ENCODE measurements at regions not wholly inside any gene's neighbourhood (a gene's known extent, or its start where the extent isn't known, plus 50 kb on each side); places are given as distances from the start of the nearest gene placed in this dataset.

DNA sequence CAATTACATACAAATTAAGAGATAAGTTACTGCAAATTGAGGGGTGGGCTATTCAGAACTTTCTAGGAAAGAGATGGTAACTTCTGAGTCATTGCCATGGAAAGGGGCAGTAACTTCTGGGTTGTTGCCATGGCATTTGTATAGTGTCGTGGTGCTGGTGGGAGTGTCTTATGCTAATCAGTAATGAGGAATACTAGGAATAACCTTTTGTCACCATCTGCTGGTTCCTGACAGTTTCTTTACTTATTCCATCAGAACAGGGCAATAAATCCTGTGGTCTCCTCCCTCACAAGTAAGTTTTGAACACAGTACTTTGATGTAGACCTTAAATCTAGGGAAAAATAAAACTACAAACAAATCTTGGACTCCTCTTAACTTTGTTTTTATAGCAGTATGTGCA, 435.4 kb downstream of the BCL11A start:
- Mint-ChIP-seq H3K4me3 (no peak overlapping the region), H3K9me3 (peaks cover 47% of the 10 kb centered on the region)
- TF ChIP-seq, protein P1, sequence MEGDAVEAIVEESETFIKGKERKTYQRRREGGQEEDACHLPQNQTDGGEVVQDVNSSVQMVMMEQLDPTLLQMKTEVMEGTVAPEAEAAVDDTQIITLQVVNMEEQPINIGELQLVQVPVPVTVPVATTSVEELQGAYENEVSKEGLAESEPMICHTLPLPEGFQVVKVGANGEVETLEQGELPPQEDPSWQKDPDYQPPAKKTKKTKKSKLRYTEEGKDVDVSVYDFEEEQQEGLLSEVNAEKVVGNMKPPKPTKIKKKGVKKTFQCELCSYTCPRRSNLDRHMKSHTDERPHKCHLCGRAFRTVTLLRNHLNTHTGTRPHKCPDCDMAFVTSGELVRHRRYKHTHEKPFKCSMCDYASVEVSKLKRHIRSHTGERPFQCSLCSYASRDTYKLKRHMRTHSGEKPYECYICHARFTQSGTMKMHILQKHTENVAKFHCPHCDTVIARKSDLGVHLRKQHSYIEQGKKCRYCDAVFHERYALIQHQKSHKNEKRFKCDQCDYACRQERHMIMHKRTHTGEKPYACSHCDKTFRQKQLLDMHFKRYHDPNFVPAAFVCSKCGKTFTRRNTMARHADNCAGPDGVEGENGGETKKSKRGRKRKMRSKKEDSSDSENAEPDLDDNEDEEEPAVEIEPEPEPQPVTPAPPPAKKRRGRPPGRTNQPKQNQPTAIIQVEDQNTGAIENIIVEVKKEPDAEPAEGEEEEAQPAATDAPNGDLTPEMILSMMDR (IDR thresholded peaks at IDR 0.05) = no peak

DNA sequence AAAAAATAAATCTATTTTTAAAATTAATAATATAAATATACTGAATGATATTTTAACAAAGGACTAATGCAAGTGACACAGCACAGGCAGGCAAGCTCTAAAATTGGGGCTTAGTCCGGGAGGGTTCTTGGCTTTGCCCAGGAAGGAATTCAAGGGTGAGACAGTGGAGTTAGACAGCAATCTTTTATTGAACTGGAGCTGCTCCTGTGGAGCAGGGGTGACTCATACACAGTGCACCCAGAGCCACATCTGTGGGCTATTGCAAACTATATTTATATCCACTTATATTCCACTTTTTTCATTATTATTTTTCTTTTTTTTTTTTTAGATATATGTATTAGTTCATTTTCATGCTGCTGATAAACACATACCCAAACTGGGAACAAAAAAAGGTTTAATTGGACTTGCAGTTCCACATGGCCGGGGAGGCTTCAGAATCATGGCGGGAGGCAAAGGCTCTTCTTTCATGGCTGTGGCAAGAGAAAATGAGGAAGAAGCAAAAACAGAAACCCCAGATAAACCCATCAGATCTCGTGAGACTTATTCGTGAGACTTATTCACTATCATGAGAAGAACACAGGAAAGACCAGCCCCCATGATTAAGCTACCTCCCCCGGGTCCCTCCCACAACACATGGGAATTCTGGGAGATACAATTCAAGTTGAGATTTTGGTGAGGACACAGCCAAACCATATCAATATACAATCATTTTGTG, 437.1 kb downstream of the BCL11A start:
- peaks cover 42% of the 10 kb centered on the region for H3K9me3 Mint-ChIP-seq

More for the DNA sequence above, 435.4 kb downstream of the BCL11A start:
- Mint-ChIP-seq H3K27me3 (ENCODE audit: insufficient read depth) (peaks cover 1% of the 10 kb centered on the region), H3K36me3 (ENCODE audit: low read depth) (no peaks in the 10 kb centered on the region), H3K27ac (no peak overlapping the region), H3K4me1 (ENCODE audit: low read depth) (no peaks in the 10 kb centered on the region)
- DNase-seq = no peak

DNA sequence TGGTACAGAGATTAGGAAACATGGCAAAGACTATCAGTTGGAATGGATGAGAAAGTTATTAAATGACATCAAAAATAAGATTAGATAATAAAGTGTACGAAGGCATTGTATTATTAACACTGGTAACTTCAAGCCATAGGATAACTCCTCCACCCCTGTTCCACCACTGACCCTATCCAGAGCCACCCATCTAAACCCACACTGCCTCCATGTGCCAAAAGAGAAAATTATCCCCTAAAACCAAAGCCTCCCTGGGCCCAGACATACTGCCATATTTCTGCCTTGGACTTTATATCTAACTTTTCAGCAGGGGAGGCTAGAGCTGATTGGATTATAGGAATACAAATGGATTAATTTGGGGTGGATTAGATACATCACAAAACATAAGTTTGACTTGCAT, 443.7 kb downstream of the BCL11A start:
- no peak for DNase-seq
- Mint-ChIP-seq H3K27ac (no peak overlapping the region), H3K4me3 (no peak overlapping the region), H3K36me3 (ENCODE audit: low read depth) (0 out of 2 replicates have a peak, but pooled peaks cover 4% of the 10 kb centered on the region), H3K4me1 (ENCODE audit: low read depth) (no peaks in the 10 kb centered on the region), H3K9me3 (peaks cover 26% of the 10 kb centered on the region), H3K27me3 (ENCODE audit: insufficient read depth) (no peaks in the 10 kb centered on the region; the same call in 1 of the 2 replicates)
- TF ChIP-seq, protein P1 (IDR thresholded peaks at IDR 0.05) = no peak

More for the DNA sequence above, 437.1 kb downstream of the BCL11A start:
- TF ChIP-seq, protein P1 (IDR thresholded peaks at IDR 0.05) = no peak
- DNase-seq = no peak
- Mint-ChIP-seq H3K27me3 (ENCODE audit: insufficient read depth) (no peaks in the 10 kb centered on the region; the same call in 1 of the 2 replicates), H3K36me3 (ENCODE audit: low read depth) (no peaks in the 10 kb centered on the region), H3K4me3 (no peak overlapping the region), H3K4me1 (ENCODE audit: low read depth) (no peaks in the 10 kb centered on the region), H3K27ac (no peak overlapping the region)

DNA sequence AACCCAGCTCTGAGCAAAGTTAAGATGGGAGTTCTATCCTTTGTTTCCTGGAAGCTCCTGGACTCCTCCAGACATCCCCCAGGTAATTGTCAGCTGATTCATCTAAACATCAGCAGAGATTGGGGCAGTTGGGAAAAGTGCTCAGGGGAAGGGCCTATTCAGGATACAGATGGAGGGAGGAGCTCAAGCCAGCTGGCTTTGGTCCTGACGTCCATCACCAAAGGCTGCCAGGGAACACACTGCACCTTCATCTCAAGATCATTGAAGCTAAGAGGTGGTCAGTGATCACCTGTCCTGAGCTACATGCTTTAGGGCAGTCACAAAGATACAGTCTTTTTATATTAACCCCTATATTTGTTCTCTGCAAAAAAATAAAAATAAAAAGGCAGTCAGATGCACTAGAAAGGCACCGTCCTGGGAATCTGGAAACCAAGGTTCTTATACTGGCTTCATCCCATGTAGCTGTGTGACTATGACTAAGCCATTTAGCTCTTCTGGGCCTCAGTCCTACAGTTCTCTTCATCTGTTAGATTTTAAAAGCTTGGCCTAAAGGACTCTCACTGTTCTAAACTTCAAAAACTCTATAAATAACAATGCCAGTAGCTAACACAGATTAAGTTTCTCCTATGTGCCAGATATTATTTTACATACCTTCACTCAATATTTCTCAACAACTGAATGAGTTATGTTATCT, 446.5 kb downstream of the BCL11A start:
- no peaks in the 10 kb centered on the region for H3K4me1 Mint-ChIP-seq (ENCODE audit: low read depth)
- no peak overlapping the region for H3K27ac Mint-ChIP-seq
- H3K36me3 Mint-ChIP-seq (ENCODE audit: low read depth) = 0 out of 2 replicates have a peak, but pooled peaks cover 4% of the 10 kb centered on the region
- no peaks in the 10 kb centered on the region for H3K27me3 Mint-ChIP-seq (ENCODE audit: insufficient read depth)
- TF ChIP-seq, protein P1 (IDR thresholded peaks at IDR 0.05) = no peak
- no peak overlapping the region for H3K4me3 Mint-ChIP-seq
- peaks cover 14% of the 10 kb centered on the region for H3K9me3 Mint-ChIP-seq
- DNase-seq = no peak

DNA sequence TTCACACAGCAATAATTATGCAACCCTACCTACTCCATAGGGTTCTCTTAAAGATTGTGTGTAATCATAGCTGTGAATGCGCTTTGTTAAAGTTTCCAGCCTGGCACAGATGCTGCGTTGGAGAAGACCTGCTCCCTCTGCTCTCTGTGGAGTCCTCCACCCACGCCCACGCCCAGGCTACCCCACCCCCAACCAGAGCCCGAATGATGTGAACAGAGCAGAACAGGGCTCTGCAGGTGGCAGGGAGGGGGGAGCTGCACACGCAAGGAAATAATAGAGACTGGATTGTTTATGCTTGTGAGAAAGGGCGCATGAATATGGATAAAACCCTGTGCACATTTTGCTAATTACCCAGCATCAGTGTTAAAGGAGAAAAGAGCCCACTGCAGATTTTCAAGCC, 447.5 kb downstream of the BCL11A start:
- Mint-ChIP-seq H3K9me3 (peaks cover 14% of the 10 kb centered on the region), H3K27me3 (ENCODE audit: insufficient read depth) (no peaks in the 10 kb centered on the region), H3K36me3 (ENCODE audit: low read depth) (0 out of 2 replicates have a peak, but pooled peaks cover 4% of the 10 kb centered on the region), H3K4me3 (no peak overlapping the region), H3K27ac (no peak overlapping the region), H3K4me1 (ENCODE audit: low read depth) (no peaks in the 10 kb centered on the region)
- DNase-seq = no peak
- TF ChIP-seq, protein P1 (IDR thresholded peaks at IDR 0.05) = no peak

Data from HFFc6 (cell line).